ENCODE measurements at regions not wholly inside any gene's neighbourhood (a gene's known extent, or its start where the extent isn't known, plus 50 kb on each side); places are given as distances from the start of the nearest gene placed in this dataset.
"Not testable (repeated sequence)": the region's sequence is repeated elsewhere in the genome, so short reads cannot be mapped to it uniquely, and the experiment has no call there.

- no peak for DNase-seq
Observed at GRCh38 chr2:59378127-59378526, 1137.0 kb upstream of the FANCL start.

DNA sequence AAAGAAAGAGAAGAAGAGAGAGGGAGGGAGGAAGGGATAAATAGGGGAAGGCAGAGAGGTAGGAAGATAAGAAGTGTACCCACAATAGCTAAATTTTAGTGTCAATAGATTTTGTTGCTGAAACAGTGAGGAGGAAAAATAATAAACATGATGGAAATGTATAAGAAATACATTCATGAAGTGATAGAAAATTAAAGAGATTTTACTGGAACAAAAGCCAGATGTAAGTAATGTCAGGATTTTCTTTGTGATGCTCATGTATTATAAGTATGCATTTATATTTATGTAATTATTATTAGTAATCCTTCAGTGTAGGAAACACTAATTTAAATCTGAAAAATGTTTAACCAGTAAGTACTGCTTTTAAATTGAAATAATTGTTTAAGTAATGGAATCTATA is 1125.2 kb upstream of the FANCL start:
- DNase-seq, result no peak

GRCh38 chr2:59354498-59354897 is 1113.4 kb upstream of the FANCL start:
- DNase-seq, result no peak

- DNase-seq, result no peak
Observed at GRCh38 chr2:59353306-59353921, 1112.3 kb upstream of the FANCL start.

GRCh38 chr2:59342166-59342565 is 1101.0 kb upstream of the FANCL start:
- DNase-seq, result no peak

- no peak for DNase-seq
Observed at GRCh38 chr2:59339837-59340207, 1098.7 kb upstream of the FANCL start.

GRCh38 chr2:59339121-59339836 is 1098.2 kb upstream of the FANCL start:
- no peak for DNase-seq

DNA sequence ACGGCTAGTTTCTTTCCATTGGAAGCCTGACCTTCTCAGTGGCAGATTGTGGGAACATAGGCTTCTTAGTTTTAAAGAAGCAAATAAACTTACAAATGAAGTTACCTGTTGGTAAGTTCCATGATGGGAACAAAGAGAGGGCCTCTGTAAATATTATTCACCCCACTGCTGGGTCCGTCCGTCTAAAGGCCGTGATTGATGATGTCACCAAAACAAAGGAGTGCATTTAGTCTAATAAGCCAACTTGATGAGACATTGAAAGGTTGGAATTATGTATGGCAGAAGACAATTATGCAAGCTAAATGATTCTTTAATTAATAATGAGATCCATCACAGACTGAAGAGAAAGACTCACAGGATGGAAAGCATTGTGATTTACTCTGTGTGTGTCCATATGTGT is 1091.9 kb upstream of the FANCL start:
- DNase-seq, result no peak

- DNase-seq, result not testable (repeated sequence)
Observed at GRCh38 chr2:59326581-59327365, 1085.6 kb upstream of the FANCL start.

DNA sequence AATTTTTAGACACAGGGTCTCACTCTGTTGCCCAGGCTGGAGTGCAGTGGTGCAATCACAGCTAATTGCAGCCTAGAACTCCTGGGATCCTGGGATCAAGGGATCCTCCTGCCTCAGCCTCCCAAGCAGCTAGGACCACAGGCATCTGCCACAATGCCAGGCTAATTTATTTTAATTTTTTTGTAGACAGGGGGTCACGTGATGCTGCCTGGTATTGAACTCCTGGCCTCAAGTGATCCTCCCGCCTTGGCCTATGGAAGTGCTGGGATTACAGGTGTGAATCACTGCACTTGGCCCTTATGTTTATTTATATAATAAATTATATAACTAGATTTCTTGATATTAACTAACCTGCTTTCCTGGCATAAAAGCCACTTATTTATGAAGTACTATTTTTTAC is 1081.7 kb upstream of the FANCL start:
- DNase-seq, result no peak

- DNase-seq, result no peak
Observed at GRCh38 chr2:59322005-59322404, 1080.9 kb upstream of the FANCL start.

- DNase-seq, result no peak
Observed at GRCh38 chr2:59314031-59314766, 1073.1 kb upstream of the FANCL start.

GRCh38 chr2:59312967-59313940 is 1072.1 kb upstream of the FANCL start:
- no peak for DNase-seq

GRCh38 chr2:59312029-59312428 is 1070.9 kb upstream of the FANCL start:
- DNase-seq, result no peak

DNA sequence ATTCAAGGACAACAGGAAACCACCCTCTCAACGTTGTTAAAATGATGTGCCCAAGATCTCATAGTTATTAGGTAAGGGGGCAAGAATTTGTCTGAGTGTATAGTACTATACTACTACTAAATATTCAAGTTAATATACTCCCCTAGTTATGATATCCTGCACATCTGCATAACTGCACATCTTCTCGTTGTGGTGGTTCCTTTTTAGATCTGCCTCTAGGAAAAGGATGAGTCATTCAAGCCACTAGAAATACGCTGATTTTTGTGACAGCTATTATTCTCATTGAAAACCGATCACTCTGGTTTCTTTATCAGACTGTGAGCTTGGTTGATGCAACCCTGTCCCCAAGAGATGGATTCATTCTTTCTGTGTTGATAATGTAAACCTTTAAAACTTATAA is 1067.0 kb upstream of the FANCL start:
- no peak for DNase-seq

DNA sequence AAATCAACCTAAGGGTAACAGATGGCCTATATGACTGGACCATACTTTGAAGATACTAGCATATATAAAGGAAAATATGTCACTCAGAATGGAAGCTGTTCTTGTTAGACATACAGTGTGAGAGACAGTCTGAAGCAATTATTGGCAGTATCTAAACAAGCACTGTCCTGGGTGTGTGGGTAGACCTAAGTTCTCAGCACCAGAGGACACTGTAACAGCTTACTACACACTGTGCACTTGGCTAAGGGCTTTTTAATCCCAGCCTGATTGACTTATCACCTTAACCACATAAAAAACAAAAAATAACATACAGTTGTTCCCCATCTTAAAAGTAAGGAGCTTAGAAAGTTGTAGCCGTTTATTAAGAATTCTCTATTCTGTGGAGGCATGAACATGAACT is 1066.1 kb upstream of the FANCL start:
- DNase-seq, result no peak

- DNase-seq, result no peak
Observed at GRCh38 chr2:59303272-59303671, 1062.1 kb upstream of the FANCL start.

GRCh38 chr2:59302683-59303082 is 1061.6 kb upstream of the FANCL start:
- no peak for DNase-seq

DNA sequence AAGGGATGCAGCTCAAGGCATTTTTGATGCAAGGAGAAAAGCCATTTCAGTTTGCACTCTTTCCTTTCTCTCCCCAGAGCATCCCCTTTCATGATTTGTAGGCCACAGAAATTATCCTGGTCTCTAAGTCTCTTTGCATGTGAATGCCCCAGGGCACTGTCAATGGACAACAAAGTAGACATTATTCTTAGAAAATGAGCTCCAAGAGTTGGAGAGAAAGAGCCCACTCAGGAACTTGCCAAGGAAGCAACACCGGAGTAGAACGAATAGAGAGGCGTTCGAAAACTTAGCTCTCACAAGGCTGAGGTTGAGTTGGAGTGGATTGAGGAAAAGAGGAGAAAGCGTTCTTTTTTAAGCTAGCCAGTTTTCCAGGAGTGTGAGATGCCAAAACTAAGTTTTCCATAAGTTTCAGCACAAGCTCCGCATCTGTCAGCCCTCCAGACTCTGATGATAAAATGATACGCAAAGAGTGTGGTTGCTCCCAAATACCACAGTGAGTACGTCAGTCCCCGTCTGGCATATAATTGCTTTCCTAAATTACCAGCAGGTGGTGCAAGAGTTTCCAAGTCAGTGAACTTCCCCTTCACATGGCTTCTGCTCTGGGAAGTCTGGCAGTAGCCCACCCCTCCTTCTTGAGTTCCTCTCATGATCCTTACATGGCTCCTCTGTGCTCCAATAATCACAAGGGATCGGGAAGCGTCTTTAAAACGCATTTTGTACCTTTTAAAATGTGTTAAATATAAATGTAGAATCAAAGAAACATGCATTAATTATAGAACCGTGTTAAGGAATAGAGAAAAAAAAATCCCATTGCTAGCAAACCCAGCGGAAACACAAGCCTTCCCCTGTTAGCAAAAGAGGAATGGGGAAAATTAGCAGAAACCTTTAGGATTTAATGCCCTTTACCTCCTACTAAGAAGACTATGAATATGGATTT is 1060.6 kb upstream of the FANCL start:
- DNase-seq, result no peak

- DNase-seq, result no peak
Observed at GRCh38 chr2:59297816-59298215, 1056.7 kb upstream of the FANCL start.

DNA sequence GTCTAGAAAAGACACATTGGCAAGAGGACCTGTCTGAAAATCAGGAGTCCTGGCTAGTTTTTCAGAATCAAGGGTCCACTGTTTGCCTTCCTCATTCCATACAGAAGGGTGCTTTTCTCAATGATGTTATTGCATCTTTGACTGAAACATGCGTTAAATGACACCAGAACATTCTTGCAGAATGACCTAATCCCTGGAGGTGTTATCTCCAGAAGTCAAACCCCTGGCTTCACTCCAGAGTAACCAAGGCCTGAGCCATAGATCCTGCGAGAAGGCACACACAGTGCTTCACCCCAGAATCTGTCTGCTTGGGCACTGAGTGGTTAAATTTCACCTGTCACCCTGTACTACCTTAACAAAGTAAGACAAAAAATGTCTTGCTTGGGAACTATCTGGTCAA is 1055.2 kb upstream of the FANCL start:
- no peak for DNase-seq
